GM18909 (cell line): ENCODE measurements at regions not wholly inside any gene's neighbourhood (a gene's known extent, or its start where the extent isn't known, plus 50 kb on each side); places are given as distances from the start of the nearest gene placed in this dataset.

Experiments
- ATAC-seq: cut with Tn5 transposase; IDR thresholded peaks from one replicate; pipeline ENCODE4 v1.9.1; 2021; ENCODE audit warnings: mild to moderate bottlenecking; ENCODE audit not compliant: unreplicated experiment, poor library complexity

DNA sequence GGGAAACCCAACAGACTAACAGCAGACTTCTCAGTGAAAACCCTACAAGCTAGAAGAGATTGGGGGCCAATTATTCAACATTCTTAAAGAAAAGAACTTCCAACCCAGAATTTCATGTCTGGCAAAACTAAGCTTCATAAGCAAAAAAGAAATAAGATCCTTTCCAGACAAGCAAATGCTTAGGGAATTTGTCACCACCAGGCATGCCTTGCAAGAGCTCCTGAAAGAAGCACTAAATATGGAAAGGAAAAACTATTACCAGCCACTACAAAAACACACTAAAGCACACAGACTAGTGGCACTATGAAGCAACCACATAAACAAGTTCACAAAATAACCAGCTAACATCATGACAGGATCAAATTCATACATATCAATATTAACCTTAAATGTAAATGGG lies 131.1 kb downstream of the OR2K2 start:
- ATAC-seq: no peak

DNA sequence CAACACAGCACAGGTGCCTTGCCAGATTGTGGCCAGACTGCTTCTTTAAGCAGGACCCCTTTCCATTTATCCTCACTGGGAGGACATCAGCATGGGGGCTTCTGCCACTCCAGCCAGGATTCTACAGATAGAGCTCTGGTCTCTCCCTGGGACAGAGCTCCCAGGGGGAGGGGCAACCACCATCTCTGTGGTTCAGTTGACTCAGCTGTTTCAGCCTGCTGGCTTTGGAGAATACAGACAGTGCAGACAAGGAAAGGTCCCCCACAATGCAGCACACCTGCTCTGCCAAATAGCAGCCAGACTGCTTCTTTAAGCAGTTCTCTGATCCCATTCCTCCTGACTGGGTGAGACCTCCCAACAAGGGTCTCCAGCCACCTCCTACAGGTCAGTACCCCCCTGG lies 132.8 kb downstream of the OR2K2 start:
- ATAC-seq: no peak

DNA sequence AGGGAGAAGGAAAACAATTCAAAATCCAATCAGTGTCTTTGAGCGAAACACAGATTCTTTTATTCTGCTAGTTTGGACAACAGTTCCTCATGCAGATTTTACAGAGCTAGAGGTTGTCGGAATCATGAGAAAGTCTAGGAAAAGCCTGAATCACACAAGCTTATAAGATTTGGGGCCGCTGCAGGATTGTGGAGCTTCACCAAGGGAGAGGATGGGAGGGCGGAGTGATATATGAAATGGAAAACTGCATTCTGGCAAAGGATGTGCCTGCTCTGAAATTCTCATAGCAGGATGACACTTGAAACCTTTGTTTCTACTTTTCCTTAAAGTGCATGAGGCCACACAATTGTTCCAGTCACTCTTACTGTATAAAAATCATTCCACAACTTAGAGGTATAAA lies 134.3 kb downstream of the OR2K2 start:
- no peak for ATAC-seq

DNA sequence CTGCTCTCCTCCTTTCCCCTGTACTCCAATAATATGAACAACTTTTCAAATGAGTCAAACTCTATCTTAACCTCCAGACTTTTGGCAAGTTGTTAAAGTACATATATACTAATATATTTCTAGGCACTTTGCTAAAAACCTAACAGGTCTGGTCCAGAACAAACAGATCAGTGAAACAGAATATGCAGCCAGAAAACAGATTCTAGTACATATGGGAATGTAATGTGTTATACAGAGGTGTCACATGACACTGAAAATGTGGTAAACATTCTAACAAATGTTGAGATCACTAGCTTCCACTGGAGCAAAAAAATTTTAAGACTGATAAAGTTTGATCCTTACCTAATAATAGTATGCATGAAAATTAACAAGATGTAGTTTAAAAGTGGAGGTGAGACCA lies 136.9 kb downstream of the OR2K2 start:
- no peak for ATAC-seq

DNA sequence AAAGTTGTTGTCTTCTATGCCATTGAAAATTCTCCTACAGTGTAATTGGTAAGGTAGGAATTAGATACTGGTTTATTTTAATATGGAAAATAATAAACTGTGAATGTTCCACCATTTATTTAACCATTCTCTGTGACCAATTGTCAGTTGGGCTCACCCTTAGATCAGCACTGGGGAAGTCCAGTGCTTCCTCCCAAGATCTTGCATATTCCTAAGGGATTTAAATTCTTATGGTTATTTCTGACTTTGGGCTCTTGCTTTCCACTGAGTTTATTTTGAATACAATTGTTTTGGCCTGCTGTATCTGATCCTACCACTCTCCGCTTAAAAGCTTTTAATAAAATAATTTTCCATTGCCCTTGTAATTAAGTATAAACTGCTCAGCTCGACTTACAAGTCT lies 137.4 kb downstream of the OR2K2 start:
- ATAC-seq: no peak

DNA sequence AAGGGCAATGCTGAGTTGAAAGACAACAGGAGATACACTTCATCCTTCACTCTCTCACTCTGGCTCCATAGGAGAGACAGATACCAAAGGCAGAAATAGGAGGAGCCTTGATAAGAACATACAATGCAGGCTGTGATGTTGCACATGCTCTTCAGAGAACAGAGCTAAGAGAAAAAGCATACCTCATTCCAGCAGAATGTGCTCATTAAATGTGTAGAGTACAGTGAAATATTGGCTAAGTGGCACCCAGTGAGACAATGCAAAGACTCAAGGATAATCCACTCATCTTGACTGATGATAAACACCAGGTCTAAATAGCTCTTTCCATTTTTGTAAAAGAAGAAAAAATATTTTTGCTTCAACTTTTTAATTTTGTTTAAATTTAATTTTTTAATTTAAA lies 139.7 kb downstream of the OR2K2 start:
- no peak for ATAC-seq

DNA sequence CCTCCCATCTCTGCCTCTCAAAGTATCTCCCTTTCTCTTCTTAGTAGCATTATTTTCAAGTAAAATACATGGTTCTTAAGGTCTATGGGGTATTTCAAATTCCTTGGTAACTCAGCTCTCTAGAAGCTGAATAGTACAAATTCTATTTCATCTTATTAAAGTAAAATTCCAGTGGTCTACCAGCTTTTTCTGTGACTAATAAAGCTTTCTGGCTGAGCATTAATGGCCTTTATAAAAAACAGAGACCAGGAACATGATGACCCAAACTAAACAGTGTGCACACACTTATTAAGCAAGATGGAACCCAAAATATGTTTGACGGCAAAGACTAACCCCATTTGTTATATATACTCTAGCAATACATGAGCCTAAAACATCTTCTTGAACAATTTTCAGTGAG lies 142.6 kb downstream of the OR2K2 start:
- ATAC-seq: no peak

DNA sequence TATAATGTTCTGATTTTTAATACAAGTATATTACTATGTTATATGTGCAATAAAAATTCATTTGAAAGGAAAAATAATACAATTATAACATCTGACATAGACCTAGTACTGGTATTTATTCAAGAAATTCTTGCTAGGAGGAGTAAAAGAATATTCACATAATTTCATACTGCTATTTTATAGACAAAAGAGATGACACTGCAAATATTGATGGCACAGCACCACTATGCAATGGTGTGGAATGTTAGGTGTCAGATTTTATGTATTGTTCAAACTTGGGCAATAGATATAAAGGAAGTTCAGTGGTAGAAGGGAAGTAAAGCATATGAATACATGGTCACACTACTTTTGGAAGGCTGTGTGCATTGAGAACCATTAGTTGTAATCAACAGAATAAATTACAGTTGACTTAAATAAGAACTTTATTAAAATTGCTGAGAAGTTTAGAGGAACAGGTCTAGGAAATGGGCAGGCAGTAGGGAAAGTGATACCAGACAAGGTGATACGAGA lies 143.9 kb downstream of the OR2K2 start:
- no peak for ATAC-seq

DNA sequence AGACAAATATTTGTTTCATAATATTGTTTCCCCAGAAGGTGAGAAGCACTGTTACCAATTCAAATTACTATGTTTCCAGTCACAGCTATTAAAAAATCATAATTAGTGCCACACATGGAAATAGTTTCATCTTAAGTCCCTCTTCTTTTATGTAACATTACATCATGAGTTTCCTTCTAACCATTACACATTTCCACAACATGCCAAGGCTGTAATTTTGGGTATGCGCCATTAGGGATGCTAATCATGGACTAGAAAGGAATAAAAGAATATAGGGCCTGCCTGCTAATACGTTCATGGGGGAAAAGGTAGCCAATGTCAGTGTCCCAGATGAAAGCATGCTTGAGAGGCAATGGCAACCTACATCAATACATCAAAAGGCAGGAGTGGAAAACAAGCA lies 142.5 kb upstream of the LPAR1 start:
- no peak for ATAC-seq

DNA sequence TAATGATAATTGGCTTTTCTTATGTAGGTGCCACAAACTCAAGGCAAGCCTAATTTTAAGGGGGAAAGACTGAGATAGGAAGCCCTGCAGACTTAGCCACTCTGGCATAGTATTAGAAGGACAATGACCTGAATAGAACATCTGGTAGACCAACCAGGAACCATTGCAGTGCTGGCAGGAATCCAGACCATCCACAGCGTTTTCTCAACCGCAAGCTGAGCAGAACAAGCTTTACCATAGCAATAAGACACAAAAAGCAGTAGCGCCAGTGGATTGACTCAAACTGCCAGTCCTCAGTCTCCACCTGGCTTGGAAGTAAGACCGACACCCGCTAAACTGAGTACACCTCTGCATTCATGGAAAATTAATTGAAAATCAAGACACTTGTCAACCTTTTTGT lies 141.3 kb upstream of the LPAR1 start:
- no peak for ATAC-seq

DNA sequence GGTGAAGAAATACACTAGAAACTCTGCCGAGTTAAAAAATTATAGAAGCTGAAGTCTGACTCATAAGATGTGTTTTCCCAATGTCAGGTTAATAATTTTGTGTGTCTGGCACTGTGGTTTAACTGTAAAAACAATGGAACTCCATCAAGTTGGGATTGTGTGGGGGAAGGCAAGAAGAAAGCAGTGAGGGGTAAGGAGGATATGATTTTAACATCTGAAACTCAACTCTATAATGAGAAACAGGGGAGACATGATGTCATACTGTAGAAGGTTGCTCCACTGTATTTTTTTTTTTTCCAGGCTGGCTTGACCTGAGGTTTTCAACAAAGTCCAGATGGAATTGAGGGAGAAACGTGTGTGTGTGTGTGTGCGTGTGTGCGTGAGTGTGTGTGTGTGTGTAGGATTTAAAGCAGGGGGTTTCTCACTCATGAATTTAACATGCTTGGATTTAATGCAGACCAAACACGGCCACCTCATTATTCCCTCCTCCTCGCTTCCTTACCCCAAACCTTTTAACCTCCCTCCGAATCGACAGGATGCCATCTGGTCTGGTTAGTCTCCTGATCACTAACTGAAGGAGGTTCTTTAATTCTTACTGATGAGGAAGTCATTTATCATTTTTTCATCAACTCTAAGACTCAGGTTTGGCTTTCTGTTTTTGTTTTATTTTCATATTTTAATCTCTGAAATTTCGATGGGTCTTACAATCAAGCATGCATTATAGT lies 140.2 kb upstream of the LPAR1 start:
- no peak for ATAC-seq

DNA sequence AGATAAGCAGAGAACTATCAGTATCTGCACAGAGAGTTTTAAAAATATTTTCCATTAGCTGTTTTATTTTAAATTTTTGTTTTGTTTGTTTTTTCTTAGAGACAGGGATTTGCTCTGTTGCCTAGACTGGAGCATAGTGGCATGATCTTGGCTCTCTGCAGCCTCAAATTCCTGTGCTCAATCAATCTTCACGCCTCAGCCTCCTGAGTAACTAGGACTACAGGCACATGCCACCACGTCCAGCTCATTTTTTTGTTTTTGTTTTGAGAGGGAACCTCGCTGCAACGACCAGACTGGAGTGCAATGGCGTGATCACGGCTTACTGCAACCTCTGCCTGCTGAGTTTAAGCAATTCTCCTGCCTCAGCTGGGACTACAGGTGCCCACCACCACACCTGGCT lies 138.2 kb upstream of the LPAR1 start:
- ATAC-seq: no peak

DNA sequence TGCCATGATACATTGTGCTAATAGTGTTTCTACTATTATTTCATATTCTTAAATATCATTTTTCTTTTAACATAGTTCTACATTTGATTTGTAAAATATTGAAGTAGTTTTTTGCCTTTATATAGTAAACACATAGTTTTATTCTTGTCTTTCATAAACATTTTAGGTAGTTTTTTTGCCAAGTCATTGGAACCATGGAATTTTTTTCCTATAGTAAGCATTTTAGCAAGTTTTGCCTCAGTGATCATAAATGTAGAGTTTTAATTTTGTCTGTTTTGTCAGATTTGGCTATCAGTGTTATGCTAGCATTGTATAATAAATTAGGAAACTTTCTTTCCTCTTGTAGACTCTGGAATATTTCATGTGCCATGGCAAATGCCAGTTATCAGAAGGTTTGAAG lies 137.1 kb upstream of the LPAR1 start:
- ATAC-seq: no peak

DNA sequence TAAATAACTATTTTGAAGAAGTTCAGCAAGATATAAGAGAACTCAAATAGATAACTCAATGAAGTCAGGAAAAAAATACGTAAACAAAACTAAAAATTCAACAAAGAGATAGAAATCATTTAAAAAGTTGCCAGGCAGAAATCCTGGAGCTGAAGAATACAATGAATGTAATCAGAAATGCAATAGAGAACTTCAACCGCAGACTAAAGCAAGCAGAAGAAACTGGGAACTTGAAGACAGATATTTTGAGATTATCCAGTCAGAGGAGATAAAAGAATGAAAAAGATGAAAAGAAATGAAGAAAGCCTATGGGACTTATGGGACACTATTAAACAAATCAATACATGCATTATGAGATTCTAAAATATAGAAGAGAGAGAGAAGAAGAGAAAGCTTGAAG lies 129.1 kb upstream of the LPAR1 start:
- ATAC-seq: no peak

DNA sequence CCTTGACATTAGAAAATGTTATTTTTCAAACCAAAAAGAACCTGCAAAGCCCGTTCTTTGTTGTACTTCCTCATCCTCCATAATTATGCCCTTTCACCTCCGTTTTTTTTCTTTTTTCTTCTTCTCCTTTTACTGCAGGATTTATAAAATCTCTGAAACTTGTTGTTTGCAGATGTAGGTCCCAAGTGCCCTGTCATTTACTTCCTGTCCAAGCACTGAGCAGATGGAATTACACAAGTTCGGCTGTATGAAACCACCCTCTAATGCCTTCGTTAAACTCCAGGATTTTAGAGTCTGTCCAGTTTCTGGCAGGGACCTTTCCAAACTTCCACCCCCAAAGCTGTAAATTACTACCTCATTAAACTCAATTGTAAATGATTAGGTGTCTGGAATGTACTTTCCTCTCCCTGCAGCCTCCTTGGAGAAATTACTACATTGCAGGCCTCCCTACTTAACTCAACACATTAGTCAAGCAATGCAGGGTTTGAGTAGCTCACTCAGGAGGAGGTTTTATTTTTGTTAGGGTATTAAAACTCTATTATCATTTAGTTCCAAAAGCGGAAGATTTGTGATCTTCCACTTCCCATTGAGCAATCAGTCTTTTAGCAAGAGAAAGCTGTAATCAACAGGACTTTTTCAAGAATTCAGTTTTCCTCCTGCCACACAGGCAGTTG lies 125.6 kb upstream of the LPAR1 start:
- ATAC-seq: no peak

DNA sequence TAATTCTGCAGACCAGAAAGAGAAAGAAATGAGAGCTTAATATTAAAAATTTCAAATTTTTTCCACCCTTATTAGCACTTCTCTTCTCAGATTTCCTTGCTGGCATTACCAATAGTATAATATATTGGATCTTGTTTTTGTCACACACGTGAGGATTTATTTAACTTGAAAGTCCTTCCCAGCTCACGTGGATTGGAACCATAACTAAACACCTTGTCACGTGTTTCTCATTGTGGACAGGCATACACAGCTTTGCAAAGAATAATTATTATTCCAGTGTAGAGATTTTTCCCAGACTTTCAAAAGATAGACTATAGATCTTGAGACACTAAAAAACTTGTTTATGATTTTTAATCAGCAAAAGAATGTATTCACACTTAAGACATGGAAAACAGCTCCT lies 123.8 kb upstream of the LPAR1 start:
- no peak for ATAC-seq

DNA sequence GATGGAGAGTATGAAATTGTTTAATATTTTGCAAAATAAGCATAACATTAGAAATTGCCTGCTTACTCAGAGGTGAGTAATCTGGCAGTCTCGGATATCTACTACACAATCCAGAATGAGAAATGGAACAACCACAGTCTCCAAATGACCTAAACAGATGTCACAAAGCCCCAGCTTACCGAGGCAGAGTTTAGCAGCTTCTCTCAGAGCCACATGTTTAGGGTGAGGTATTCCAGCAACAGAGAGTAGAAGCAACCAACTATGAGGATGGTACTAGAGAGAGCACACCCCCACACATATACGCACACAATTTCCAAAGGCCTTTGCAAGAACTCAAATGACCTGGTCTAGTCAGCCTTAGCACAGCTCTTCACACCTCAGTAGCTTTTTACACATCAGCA lies 122.7 kb upstream of the LPAR1 start:
- ATAC-seq: no peak

DNA sequence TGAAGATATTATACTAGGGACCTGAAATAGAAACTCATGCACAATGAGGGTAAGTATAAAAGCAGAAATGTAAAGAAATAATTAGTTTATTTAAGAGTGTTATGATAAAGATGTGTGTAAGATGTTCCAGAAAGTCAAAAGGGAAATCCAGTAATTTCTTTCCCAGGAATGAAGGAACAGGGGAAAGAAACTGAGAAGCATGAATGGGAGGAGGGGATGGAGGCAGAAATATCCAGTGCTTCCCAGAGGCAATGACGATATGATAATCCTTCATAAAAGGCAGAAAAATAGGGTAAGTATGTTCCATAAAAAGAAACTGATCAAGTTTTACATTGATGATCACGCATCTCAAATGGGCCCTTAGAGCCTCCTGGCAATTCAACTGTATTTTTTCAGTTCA lies 120.7 kb upstream of the LPAR1 start:
- no peak for ATAC-seq

DNA sequence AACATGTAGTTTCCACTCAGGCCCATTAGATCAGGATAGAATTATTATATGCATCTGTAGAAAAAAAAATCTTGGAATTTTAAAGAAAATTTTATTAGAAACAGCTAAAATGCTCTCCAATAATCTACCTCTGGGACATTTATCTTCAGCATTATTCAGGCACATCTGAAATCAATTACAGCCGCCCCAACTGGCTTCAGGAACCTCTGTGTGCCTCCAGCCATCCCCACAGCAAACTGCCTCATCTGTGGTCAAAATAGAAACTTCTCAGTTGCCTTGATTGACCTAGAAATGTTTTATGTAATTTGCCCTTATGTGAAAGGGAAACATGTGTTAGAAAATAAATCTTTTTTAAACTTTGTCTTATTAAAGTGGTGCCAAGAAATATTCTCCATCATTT lies 120.1 kb upstream of the LPAR1 start:
- ATAC-seq: no peak

DNA sequence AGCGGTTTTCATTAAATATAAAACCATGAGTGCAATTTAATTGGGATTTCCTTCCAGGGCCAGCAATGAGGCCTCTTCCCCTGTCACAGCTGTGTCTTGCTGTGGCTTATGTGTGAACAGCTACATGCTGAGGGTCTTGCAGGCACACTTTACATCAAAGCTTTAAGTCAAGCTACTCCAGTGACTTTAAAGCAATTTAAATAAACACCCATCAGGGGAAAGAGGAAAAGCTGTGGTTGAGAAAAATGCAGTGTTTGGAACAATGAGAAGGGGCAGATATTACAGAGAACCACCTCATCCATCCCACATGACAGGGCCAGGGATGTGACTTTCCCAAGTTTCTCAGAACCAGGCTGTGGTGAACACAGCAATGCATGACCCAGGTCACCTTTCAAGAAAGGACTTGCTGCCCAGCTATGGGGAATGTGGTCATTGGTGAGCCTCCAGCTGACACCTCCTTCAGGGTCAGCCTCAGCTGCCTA lies 115.9 kb upstream of the LPAR1 start:
- no peak for ATAC-seq

DNA sequence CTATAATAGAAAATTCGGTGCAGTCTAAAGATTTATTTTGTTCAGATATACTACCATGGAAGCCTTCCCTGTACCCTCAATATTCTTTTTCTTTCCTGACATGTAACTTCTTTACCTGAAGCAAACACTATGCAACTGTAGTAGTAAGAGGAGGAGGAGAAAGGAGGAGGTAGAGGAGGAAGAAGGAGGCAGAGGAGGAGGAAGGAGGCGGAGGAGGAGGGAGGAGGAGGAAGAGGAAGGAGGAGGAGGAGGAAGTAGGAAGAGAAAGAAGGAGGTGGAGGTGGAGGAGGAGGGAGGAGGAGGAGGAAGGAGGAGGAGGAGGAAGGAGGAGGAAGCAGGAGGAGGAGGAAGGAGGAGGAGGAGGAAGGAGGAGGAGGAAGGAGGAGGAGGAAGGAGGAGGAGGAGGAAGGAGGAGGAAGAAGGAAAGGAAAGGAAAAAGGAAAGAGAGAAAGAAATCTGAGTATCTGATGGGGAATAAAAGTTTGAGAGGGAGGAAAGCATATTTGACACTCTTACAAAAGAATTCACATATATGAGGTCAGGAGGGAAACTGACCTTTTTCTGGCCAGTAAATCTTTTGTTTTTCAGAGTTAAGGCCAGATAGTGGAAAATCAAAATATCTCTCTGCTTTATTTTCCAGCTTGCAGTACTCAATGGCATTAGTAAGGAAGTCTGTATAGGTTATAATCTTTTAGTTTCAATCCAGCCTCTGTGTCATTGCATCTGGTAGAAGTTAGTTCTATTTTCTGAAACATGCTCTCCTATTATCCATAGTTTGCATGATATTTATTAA lies 114.5 kb upstream of the LPAR1 start:
- no peak for ATAC-seq
